ENCODE measurements at regions not wholly inside any gene's neighbourhood (a gene's known extent, or its start where the extent isn't known, plus 50 kb on each side); places are given as distances from the start of the nearest gene placed in this dataset.

- TF ChIP-seq EZH2 (IDR thresholded peaks at IDR 0.05; ENCODE audit: insufficient read depth, poor library complexity, severe bottlenecking): no peak
- no peak for TF ChIP-seq EZH2phosphoT487 (IDR thresholded peaks at IDR 0.05; ENCODE audit: insufficient read depth, low read depth)
These were observed 263.3 kb upstream of the IL12B start for GRCh38 chr5:159593518-159594073.

All from GM23248 (cell line).